Mesothelial cell of epicardium (in vitro differentiated cells): ENCODE measurements at regions not wholly inside any gene's neighbourhood (a gene's known extent, or its start where the extent isn't known, plus 50 kb on each side); places are given as distances from the start of the nearest gene placed in this dataset.
"Not testable (repeated sequence)": the region's sequence is repeated elsewhere in the genome, so short reads cannot be mapped to it uniquely, and the experiment has no call there.

Source experiments
- DNase-seq, 2 experiments: peaks; one replicate each; pipeline ENCODE4 v3.0.0; 2021; ENCODE audit warnings: low spot score in 2 of 2; ENCODE audit not compliant: unreplicated experiment in 2 of 2
- H3K27ac Mint-ChIP-seq: 2 replicates; pipeline ENCODE4 v1.8.0; 2021; ENCODE audit warnings: mixed read lengths
- H3K27me3 Mint-ChIP-seq: 2 replicates; pipeline ENCODE4 v1.8.0; 2021; ENCODE audit warnings: low read depth, mixed read lengths
- H3K36me3 Mint-ChIP-seq: 2 replicates; pipeline ENCODE4 v1.8.0; 2021; ENCODE audit warnings: mixed read lengths
- H3K4me1 Mint-ChIP-seq: 2 replicates; pipeline ENCODE4 v1.8.0; 2021; ENCODE audit warnings: mixed read lengths
- H3K4me3 Mint-ChIP-seq: 2 replicates; pipeline ENCODE4 v1.8.0; 2021; ENCODE audit warnings: mild to moderate bottlenecking, moderate library complexity, mixed read lengths
- H3K9me3 Mint-ChIP-seq: 2 replicates; pipeline ENCODE4 v1.8.0; 2021; ENCODE audit warnings: mixed read lengths
- CTCF ChIP-seq: fragments of 200-600 bp; sonication (generic); IDR thresholded peaks from one replicate; pipeline ENCODE4 v1.5.0; 2021; ENCODE audit warnings: antibody characterized with exemption; ENCODE audit not compliant: unreplicated experiment

- Mint-ChIP-seq H3K4me3 (no peak overlapping the region), H3K27me3 (peaks cover 15% of the 10 kb centered on the region), H3K9me3 (peaks cover 19% of the 10 kb centered on the region)
Observed at GRCh38 chr20:60187683-60188082, 229.5 kb downstream of the CDH26 start.

GRCh38 chr20:60191014-60191413 is 232.8 kb downstream of the CDH26 start:
- Mint-ChIP-seq H3K4me1 (no peaks in the 10 kb centered on the region), H3K27ac (no peak overlapping the region), H3K27me3 (peaks cover 14% of the 10 kb centered on the region), H3K9me3 (peaks cover 12% of the 10 kb centered on the region), H3K4me3 (no peak overlapping the region), H3K36me3 (no peaks in the 10 kb centered on the region)
- no peak for DNase-seq
- no peak for TF ChIP-seq CTCF

More at GRCh38 chr20:60187683-60188082, 229.5 kb downstream of the CDH26 start:
- H3K4me1 Mint-ChIP-seq, result no peaks in the 10 kb centered on the region
- DNase-seq, result no peak
- H3K27ac Mint-ChIP-seq, result no peak overlapping the region
- TF ChIP-seq CTCF, result no peak
- H3K36me3 Mint-ChIP-seq, result no peaks in the 10 kb centered on the region

- Mint-ChIP-seq H3K4me1 (no peaks in the 10 kb centered on the region), H3K27ac (no peak overlapping the region), H3K27me3 (peaks cover 16% of the 10 kb centered on the region), H3K9me3 (peaks cover 20% of the 10 kb centered on the region), H3K4me3 (no peak overlapping the region), H3K36me3 (no peaks in the 10 kb centered on the region)
- no peak for TF ChIP-seq CTCF
- DNase-seq, result no peak
Observed at GRCh38 chr20:60192326-60192725, 234.1 kb downstream of the CDH26 start.

GRCh38 chr20:60199132-60199531 is 240.9 kb downstream of the CDH26 start:
- DNase-seq, H3K27ac Mint-ChIP-seq, H3K36me3 Mint-ChIP-seq, H3K4me1 Mint-ChIP-seq, H3K4me3 Mint-ChIP-seq: not testable (repeated sequence)
- Mint-ChIP-seq H3K9me3 (peaks cover 42% of the 10 kb centered on the region), H3K27me3 (peaks cover 19% of the 10 kb centered on the region)

- Mint-ChIP-seq H3K27me3 (peaks cover 19% of the 10 kb centered on the region), H3K4me3 (no peak overlapping the region)
Observed at GRCh38 chr20:60199866-60200265, 241.6 kb downstream of the CDH26 start.

GRCh38 chr20:60200305-60200918 is 242.2 kb downstream of the CDH26 start:
- DNase-seq, result no peak
- Mint-ChIP-seq H3K4me3 (no peak overlapping the region), H3K4me1 (peaks cover 4% of the 10 kb centered on the region), H3K27me3 (peaks cover 19% of the 10 kb centered on the region), H3K9me3 (peaks cover 41% of the 10 kb centered on the region), H3K36me3 (no peaks in the 10 kb centered on the region), H3K27ac (no peak overlapping the region)
- no peak for TF ChIP-seq CTCF

More at GRCh38 chr20:60199866-60200265, 241.6 kb downstream of the CDH26 start:
- DNase-seq, result no peak
- Mint-ChIP-seq H3K36me3 (no peaks in the 10 kb centered on the region), H3K27ac (no peak overlapping the region), H3K4me1 (peaks cover 4% of the 10 kb centered on the region), H3K9me3 (peaks cover 42% of the 10 kb centered on the region)
- no peak for TF ChIP-seq CTCF
